VCaP (cell line): ENCODE measurements at regions not wholly inside any gene's neighbourhood (a gene's known extent, or its start where the extent isn't known, plus 50 kb on each side); places are given as distances from the start of the nearest gene placed in this dataset.
A peak's percentile ranks its signal among the peaks of the same experiment; 100 is the strongest.

ENCODE experiments used
- H3K27ac ChIP-seq: fragments of 450-650 bp; 2 replicates; pipeline ENCODE4 v1.5.1; 2017
- CTCF ChIP-seq: fragments of 450-650 bp; conservative IDR thresholded peaks from 2 replicates; pipeline ENCODE4 v1.5.1; 2017; ENCODE audit warnings: mild to moderate bottlenecking, moderate library complexity

GRCh38 chr14:25484906-25485305 lies 435.0 kb upstream of the STXBP6 start:
- no peak for TF ChIP-seq CTCF
- H3K27ac ChIP-seq, result no peak overlapping the region; the same call in 1 of the 2 replicates

- peak; percentile 73 for TF ChIP-seq CTCF
- no peak overlapping the region; the same call in 1 of the 2 replicates for H3K27ac ChIP-seq
Measured at GRCh38 chr14:25484235-25484634, 434.3 kb upstream of the STXBP6 start.

- H3K27ac ChIP-seq, result no peak overlapping the region
- no peak for TF ChIP-seq CTCF
Measured at GRCh38 chr14:25477316-25478098, 427.6 kb upstream of the STXBP6 start.

GRCh38 chr14:25472700-25473099 lies 422.8 kb upstream of the STXBP6 start:
- no peak overlapping the region for H3K27ac ChIP-seq
- no peak for TF ChIP-seq CTCF

GRCh38 chr14:25464772-25465171 lies 414.8 kb upstream of the STXBP6 start:
- no peak overlapping the region for H3K27ac ChIP-seq
- no peak for TF ChIP-seq CTCF

- no peak for TF ChIP-seq CTCF
- no peak overlapping the region for H3K27ac ChIP-seq
Measured at GRCh38 chr14:25464078-25464477, 414.1 kb upstream of the STXBP6 start.

- no peak for TF ChIP-seq CTCF
Measured at GRCh38 chr14:25463480-25463879, 413.5 kb upstream of the STXBP6 start.

More at GRCh38 chr14:25463480-25463879, 413.5 kb upstream of the STXBP6 start:
- H3K27ac ChIP-seq, result no peak overlapping the region
